NCI-H1930 (cell line): ENCODE measurements at regions not wholly inside any gene's neighbourhood (a gene's known extent, or its start where the extent isn't known, plus 50 kb on each side); places are given as distances from the start of the nearest gene placed in this dataset.
"Not testable (repeated sequence)": the region's sequence is repeated elsewhere in the genome, so short reads cannot be mapped to it uniquely, and the experiment has no call there.

Source experiments
- DNase-seq, 2 experiments: peaks; one replicate each; lab custom pipeline; 2025; lab: John Stamatoyannopoulos, UW

DNA sequence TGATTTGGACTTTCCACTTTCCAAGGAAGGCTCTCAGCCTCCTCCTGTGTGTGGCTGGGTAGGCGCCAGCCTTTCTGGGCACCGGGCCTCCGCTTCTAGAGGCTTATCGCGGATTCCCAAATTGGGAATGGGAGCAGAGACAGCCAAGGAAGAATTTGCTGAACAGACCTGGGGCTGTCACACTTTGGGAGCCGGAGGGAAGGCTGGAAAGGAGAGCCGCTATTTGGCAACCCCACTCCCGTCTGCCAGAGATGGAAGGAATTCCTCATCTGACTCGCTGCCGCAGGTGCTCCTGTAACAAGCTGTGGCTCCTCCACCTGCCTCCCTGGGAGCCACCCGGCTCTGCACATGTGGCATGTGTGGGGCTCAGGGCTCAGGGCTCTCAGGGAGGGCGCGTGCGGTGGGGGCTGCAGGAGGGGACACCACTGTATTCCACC is 50.8 kb upstream of the ECHDC3 start:
- DNase-seq, result no peak

GRCh38 chr10:11689945-11690736 is 52.0 kb upstream of the ECHDC3 start:
- DNase-seq, result no peak

DNA sequence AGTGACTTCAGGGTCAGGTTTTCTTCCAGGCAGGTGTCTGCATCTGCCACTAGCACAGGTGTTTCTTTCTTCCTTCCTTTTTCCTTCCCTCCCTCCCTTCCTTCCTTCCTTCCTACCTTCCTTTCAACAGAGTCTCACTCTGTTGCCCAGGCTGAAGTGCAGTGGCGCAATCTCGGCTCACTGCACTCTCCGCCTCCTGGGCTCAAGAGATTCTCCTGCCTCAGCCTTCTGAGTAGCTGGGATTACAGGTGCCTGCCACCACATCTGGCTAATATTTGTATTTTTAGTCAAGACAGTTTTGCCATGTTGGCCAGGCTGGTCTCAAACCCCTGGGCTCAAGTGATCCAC is 53.8 kb upstream of the ECHDC3 start:
- not testable (repeated sequence) for DNase-seq

GRCh38 chr10:11687779-11688447 is 54.3 kb upstream of the ECHDC3 start:
- no peak for DNase-seq

DNA sequence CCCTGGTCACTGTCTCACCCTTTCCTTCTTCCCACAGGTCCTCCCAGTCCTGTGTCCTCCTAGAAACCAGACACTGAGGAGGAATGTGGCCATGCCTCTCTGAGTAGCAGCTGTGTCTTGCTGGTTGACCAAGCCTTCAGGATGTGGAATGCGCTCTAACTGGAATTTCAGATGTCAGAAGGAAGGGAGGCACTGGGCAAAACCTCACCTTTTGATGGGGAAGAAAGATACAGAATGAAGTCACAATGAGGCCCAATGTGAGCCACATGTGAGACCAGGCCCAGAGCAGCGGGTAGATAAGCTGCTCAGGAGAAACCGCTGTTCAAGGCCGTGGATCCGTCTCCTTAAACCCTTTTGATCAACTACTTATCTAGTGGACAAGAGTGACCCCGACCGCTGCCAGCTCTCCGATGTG is 54.8 kb upstream of the ECHDC3 start:
- no peak for DNase-seq

- peak in 1 of 2 experiments; percentile 0 for DNase-seq
These were observed 56.4 kb upstream of the ECHDC3 start for GRCh38 chr10:11685787-11686218.

DNA sequence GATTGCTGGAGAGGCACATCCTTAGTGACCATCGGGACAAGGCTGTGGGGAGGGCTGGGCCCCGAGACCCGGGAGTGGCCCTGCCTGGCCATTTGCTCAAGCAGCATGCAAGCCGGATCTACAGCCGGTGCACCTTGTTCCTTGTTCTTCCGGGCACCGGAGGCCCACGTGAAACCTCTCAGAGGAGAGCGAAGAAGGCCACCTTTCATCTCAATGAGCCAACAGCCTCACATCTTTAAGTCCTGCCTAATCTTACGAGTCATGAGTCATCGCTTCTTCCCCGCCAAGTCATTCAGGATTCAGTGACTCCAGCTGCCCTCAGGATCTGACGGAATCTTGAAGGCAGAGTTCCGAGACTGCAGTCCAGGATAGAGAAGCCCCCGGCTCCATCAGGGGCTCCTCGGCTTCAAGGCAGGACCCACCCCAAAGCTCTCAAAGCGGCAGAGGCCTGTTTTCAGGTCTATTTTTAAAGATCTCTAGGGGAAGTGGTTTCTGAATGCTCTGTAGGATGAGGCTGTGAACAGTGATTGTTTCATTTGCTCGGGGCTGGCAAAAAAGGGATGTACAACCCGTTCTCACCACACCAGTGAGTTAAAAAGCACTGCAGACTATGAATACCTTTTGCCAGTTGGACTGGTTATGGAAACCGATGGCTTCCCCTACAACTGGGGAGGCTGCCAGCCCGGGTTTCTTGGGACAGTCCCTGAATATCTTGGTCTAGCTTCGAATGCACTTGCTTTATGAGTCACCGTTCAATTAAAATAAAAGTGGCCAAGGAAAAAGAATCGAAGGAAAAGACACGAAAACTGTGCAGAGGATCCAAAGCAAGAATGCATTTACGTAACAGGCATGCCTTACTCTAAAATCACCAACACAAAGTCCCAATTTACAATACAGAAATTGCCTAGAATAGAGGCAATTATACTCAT is 57.2 kb upstream of the ECHDC3 start:
- DNase-seq, result no peak

DNA sequence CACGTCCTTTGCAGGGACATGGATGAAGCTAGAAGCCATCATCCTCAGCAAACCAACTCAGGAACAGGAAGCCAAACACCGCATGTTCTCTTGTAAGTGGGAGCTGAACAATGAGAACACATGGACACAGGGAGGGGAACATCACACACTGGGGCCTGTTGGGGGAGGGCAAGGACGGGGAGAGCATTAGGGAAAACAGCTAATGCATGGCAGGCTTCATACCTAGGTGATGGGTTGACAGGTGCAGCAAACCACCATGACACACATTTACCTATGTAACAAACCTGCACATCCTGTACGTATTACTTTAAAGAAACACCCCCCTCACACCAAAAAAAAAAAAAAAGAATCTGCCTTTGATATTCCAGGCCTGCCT is 57.9 kb upstream of the ECHDC3 start:
- DNase-seq, result not testable (repeated sequence)

DNA sequence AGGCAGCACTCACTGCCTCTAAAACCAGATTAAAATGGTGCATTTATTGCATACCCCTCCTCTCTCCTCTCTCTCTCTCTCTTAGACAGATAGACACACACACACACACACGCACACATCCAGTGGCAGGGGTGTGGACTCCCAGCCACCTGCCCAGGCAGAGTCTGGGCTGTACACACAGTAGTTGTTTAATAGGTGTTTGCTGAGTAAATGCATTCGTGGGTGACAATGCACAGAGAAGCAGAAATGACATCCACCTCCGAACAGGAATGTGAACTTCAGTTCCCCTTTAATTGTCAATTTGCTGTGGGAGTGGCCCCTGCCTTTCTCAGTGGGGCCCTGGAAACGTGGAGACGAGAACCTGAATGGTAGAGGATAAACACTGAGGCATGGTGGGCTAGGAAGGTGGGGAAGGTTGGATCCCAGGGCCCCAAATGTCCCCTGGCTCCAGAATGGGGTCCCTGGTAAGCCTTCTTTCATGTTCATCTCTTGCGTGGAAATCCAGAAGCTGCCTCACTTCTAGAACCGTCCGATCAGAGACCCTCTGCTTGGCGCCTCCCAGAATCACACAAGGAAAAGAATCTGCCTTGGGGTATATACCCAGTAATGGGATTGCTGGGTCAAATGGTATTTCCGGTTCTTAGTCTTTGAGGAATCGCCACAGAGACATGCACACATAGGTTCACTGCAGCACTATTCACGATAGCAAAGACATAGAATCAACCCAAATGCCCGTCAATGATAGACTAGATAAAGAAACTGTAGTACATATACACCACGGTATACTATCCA is 58.5 kb upstream of the ECHDC3 start:
- no peak for DNase-seq

DNA sequence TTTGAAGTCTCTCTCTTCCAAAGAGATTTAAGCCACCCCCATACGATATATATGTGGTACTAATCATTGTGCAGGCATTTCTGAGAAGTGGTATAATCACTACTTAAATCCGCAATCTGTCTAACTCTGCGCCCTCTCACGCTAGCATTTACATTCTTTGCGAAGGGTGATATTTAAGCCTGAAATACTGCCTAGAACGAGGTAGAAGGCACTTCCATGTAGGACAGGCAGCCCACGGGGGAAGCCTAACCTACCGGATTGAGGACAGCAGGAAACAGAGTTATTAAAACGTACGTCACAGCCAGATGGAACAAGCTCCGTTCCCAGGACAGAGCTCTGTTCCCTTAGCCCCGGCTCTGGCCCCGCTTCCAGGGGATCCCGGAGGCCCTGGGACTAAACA is 59.3 kb upstream of the ECHDC3 start:
- DNase-seq, result no peak

DNA sequence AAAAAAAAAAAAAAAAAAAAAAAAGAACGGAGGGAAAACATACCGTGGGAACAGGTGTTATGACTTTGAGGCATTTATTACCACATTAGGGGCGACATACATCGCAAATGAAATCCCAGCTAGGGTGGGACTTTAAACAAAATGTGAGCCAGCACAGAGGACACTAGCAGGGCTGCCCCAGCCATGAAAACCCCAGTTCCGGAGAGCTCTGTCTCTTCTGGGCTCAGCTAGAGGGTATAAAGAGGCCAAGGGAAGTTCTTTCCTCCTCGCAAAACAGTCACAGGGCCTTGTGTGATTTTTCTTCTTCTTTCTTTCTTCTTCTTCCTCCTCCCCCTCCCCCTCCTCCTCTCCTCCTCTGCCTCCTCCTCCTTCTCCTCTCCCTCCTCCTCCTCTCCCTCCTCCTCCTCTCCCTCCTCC is 59.9 kb upstream of the ECHDC3 start:
- no peak for DNase-seq

DNA sequence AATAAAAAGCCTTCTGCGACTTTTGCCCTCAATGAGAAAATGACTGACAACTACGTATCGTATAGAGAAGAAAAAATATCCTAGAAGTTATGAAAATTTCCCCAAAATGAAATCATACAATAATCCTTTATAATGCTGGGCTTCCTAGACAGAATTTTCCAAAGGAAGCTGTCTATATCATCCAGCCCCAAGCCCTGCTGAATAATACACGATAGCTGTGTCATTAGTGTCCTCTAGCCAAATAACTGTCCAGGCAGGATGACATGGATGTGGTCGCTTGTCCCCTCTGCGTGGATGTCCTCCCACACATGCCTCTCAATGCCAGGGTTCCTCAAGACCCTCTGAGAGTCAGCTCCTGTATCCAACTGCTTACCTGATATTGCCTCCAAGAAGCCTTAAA is 61.7 kb upstream of the ECHDC3 start:
- no peak for DNase-seq

DNA sequence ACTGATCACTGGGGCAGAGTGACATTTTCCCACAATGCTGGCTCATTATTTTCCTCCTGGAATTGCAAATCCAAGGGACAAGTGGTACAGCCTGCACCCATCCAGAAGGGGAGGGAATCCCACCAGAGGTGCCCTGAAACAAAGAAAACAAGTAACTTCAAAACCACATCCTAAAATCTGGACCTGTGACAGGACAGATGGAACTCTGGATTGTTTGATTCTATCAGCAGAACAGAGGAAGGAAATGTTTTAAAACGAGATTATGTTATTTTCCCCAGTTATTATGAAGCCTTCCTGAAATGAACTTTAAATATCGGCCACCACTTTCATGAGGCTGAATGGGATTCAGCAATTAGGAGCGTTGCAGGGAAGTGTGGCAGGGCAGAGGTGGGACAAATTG is 62.2 kb upstream of the ECHDC3 start:
- DNase-seq, result no peak

DNA sequence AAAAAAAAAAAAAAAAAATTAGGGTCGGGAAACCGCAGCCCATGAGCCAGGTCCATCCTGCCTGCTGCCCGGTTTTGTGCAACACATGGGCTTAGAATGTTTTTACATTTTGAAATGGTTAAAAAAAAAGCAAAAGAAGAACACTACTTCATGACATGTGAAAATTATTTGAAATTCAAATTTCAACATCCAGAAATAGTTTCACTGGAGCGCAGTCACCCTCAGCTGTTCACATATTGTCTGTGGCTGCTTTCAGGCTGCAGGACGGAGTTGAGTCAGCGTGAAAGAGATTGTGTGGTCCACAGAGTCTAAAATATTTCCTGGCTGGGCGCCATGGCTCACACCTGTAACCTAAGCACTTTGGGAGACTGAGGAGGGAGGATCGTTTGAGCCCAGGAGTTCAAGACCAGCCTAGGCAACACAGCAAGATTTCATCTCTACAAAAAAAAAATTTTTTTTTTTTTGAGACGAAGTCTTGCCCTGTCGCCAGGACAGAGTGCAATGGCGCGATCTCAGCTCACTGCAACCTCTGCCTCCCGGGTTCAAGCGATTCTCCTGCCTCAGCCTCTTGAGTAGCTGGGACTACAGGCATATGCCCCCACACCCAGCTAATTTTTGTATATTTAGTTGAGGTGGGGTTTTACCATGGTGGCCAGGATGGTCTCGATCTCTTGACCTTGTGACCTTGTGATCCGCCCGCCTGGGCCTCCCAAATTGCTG is 63.9 kb upstream of the ECHDC3 start:
- no peak for DNase-seq

DNA sequence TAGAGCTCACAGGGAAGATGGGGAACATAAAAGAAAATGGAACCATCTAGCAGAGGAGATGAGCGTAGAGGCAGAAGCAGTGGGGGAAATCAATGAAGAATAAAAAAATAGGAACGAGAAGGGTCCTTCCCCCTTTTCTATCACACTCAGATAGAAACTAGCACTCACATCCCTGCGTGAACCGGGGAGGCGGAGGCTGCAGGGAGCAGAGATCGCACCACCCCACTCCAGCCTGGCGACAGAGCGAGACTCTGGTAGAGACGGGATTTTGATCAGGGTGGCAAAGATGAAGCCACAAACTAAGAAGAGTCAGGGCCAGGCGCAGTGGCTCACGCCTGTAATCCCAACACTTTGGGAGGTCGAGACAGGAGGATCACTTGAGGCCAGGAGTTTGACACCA is 64.7 kb upstream of the ECHDC3 start:
- no peak for DNase-seq

DNA sequence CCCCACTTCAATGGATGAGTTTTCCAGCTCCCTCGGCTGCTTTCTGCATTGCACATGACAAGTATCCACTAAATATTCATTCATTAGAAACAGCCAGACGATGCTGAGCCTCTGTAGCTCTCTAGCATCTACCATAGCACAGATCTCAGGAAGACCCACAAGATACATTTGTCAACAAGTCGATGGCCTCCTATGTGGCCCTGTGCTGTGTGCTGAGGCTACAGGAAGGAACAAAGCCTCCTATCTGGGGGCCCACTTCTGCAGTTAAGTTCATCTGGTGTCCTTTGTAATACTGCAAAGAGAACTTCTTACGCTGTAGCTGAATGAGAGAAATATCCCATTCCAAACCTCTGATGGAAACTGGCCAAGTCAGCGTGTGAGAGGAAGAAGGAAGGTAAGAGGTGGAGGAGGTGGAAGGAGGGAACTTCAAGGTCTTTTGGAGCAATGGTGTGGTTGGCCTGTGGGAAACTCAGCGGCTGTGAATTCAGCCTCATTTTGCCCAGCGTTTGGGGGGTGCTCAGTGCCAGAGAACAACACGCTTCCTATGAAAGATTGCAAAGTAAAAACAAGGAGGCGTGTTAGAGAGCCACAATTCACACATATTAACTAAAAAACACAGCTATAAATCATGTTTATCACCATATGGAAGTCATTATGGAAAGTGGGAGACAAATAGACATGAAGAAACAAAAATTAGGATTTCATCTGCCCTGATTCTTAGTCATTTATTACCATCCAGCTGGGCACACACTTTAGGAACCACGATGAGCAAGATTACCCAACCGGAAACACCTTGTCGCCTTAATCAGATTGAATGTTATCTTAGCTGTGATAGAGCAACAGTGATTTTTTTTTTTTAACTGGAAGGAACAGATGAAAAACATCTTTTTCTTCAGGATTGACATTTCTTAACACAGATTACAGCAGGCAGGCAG is 62.2 kb upstream of the USP6NL start:
- no peak for DNase-seq

DNA sequence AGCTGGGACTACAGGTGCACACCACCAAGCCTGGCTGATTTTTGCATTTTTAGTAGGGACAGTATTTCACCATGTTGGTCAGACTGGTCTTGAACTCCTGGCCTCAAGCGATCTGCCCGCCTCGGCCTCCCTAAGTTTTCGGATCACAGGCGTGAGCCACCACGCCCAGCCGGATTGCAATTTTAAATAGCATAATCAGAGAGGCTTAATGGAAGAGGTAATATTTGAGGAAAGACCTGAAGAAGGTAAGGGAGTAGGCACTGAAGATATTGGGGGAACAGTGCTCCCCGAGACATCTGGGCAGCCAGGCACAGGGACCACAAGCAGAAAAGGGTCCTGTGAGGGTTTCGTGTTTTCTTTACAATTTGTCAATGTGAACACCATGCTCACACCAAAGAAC is 61.4 kb upstream of the USP6NL start:
- DNase-seq, result no peak

DNA sequence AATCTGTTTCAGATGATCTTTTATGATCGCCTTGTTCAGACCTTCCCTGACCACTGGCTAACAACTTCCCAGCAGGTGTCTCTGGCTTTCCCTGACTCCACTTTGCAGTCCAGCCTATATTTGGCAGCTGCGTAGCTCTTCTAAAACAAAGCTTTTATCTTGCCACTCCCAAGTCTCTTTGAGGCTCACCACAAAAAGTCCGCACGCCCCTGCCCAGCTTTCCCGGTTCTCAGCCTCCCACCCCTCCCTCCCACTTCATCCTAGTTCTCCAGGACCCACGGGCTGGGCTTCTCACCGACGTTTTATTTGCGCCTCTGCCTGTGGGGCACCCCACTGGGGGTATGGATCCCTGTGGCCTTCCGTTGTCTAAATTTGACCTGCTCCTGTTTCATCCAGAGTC is 58.9 kb upstream of the USP6NL start:
- DNase-seq, result no peak

GRCh38 chr10:11668847-11669610 is 57.6 kb upstream of the USP6NL start:
- no peak for DNase-seq
